CD14-positive monocyte (primary cell): ENCODE measurements at regions not wholly inside any gene's neighbourhood (a gene's known extent, or its start where the extent isn't known, plus 50 kb on each side); places are given as distances from the start of the nearest gene placed in this dataset.
A peak's percentile ranks its signal among the peaks of the same experiment; 100 is the strongest.
"Not testable (repeated sequence)": the region's sequence is repeated elsewhere in the genome, so short reads cannot be mapped to it uniquely, and the experiment has no call there.

Experiments used
- DNase-seq, 3 donors: peaks; one replicate each; pipeline ENCODE4 v3.0.0-alpha.2; 2011 to 2022
- H2AFZ ChIP-seq: 2 replicates; pipeline ENCODE4 v1.6.0; 2012; ENCODE audit warnings: mild to moderate bottlenecking, low read depth, low read length, inconsistent platforms; ENCODE audit not compliant: insufficient read depth, poor library complexity, severe bottlenecking
- H3K27ac ChIP-seq, 2 donors: 1 replicate in 1 of 2; 2 replicates in 1 of 2; pipeline ENCODE4 v1.5.1; 2012 to 2013; ENCODE audit warnings: low read length in 2 of 2, control low read depth in 1 of 2, inconsistent platforms in 1 of 2, low read depth in 1 of 2, mild to moderate bottlenecking in 1 of 2
- H3K27me3 ChIP-seq, 2 donors: one replicate each; pipeline versions ENCODE4 v1.6.0 to v1.6.1; 2011 to 2013; ENCODE audit warnings: low read length in 2 of 2; ENCODE audit not compliant: control insufficient read depth in 2 of 2, insufficient read depth in 2 of 2
- H3K36me3 ChIP-seq, 2 donors: replicated peaks in 1 of 2; 1 replicate in 1 of 2; 2 replicates in 1 of 2; pipeline versions ENCODE4 v1.5.1 to v1.6.1; 2012 to 2013; ENCODE audit warnings: low read length in 2 of 2, control low read depth in 1 of 2, inconsistent platforms in 1 of 2, mild to moderate bottlenecking in 1 of 2; ENCODE audit not compliant: insufficient read depth in 2 of 2, control insufficient read depth in 1 of 2
- H3K4me1 ChIP-seq, 2 donors: 1 replicate in 1 of 2; 2 replicates in 1 of 2; pipeline versions ENCODE4 v1.5.1 to v1.6.1; 2012 to 2013; ENCODE audit warnings: low read length in 2 of 2, control low read depth in 1 of 2, inconsistent platforms in 1 of 2, mild to moderate bottlenecking in 1 of 2, moderate library complexity in 1 of 2; ENCODE audit not compliant: insufficient read depth in 2 of 2, control insufficient read depth in 1 of 2
- H3K4me2 ChIP-seq: replicated peaks from 2 replicates; pipeline ENCODE3; 2012; ENCODE audit warnings: low read length, moderate library complexity, mild to moderate bottlenecking; ENCODE audit not compliant: poor library complexity, severe bottlenecking; ENCODE audit errors: extremely low read depth
- H3K4me3 ChIP-seq, 3 experiments: fragments of 200-600 bp in 1 of 3; sonication (generic) in 1 of 3; replicated peaks in 1 of 3; 1 replicate in 2 of 3; 2 replicates in 1 of 3; pipeline ENCODE4 v1.5.1; 2011 to 2013; ENCODE audit warnings: low read length in 3 of 3, mild to moderate bottlenecking in 3 of 3, control low read depth in 2 of 3, low read depth in 2 of 3, inconsistent platforms in 1 of 3, moderate library complexity in 1 of 3
- H3K79me2 ChIP-seq: 2 replicates; pipeline ENCODE4 v1.6.0; 2012; ENCODE audit warnings: mild to moderate bottlenecking, control low read depth, inconsistent platforms, low read length, moderate library complexity; ENCODE audit not compliant: insufficient read depth
- H3K9ac ChIP-seq: 2 replicates; pipeline ENCODE4 v1.6.0; 2017; ENCODE audit warnings: low read length, mild to moderate bottlenecking; ENCODE audit not compliant: insufficient read depth, poor library complexity, severe bottlenecking
- H3K9me3 ChIP-seq, 2 donors: replicated peaks in 1 of 2; 1 replicate in 1 of 2; 2 replicates in 1 of 2; pipeline versions ENCODE4 v1.5.1 to v1.6.1; 2012 to 2013; ENCODE audit warnings: low read length in 2 of 2, control low read depth in 1 of 2; ENCODE audit not compliant: control insufficient read depth in 1 of 2, insufficient read depth in 1 of 2
- H4K20me1 ChIP-seq: 2 replicates; pipeline ENCODE4 v1.6.0; 2012; ENCODE audit warnings: mild to moderate bottlenecking, low read length, control low read depth, moderate library complexity; ENCODE audit not compliant: insufficient read depth
- H3K27ac Mint-ChIP-seq, 7 donors: one replicate each; pipeline ENCODE4 v1.8.0; 2020; ENCODE audit warnings: mild to moderate bottlenecking in 7 of 7, mixed read lengths in 7 of 7, moderate library complexity in 6 of 7, inconsistent platforms in 2 of 7
- H3K27me3 Mint-ChIP-seq, 3 donors: one replicate each; pipeline ENCODE4 v1.8.0; 2021 to 2022; ENCODE audit warnings: low read depth in 3 of 3, mild to moderate bottlenecking in 3 of 3, mixed read lengths in 3 of 3, moderate library complexity in 3 of 3, inconsistent platforms in 1 of 3
- H3K36me3 Mint-ChIP-seq, 2 donors: one replicate each; pipeline ENCODE4 v1.8.0; 2020; ENCODE audit warnings: mixed read lengths in 2 of 2, inconsistent platforms in 1 of 2, mild to moderate bottlenecking in 1 of 2
- H3K4me1 Mint-ChIP-seq: one replicate; pipeline ENCODE4 v1.8.0; 2020; ENCODE audit warnings: mild to moderate bottlenecking, mixed read lengths
- H3K4me3 Mint-ChIP-seq, 2 donors: one replicate each; pipeline ENCODE4 v1.8.0; 2020; ENCODE audit warnings: mild to moderate bottlenecking in 2 of 2, mixed read lengths in 2 of 2, moderate library complexity in 1 of 2
- H3K9me3 Mint-ChIP-seq, 7 donors: one replicate each; pipeline ENCODE4 v1.8.0; 2020 to 2022; ENCODE audit warnings: mixed read lengths in 7 of 7, mild to moderate bottlenecking in 6 of 7, moderate library complexity in 6 of 7, inconsistent platforms in 2 of 7
- WGBS: methylation state at CpG from one replicate; pipeline ENCODE4 v1.1.5; 2013; ENCODE audit warnings: missing lambda C conversion rate; ENCODE audit not compliant: insufficient coverage; 5-methylcytosine and 5-hydroxymethylcytosine counted together
- intact Hi-C, 2 donors: fragments of 100-400 bp; cut with micrococcal nuclease; formaldehyde crosslinking; loops; one replicate each; pipeline versions ENCODE4 v1.15.0 to v1.15.1; 2023

DNA sequence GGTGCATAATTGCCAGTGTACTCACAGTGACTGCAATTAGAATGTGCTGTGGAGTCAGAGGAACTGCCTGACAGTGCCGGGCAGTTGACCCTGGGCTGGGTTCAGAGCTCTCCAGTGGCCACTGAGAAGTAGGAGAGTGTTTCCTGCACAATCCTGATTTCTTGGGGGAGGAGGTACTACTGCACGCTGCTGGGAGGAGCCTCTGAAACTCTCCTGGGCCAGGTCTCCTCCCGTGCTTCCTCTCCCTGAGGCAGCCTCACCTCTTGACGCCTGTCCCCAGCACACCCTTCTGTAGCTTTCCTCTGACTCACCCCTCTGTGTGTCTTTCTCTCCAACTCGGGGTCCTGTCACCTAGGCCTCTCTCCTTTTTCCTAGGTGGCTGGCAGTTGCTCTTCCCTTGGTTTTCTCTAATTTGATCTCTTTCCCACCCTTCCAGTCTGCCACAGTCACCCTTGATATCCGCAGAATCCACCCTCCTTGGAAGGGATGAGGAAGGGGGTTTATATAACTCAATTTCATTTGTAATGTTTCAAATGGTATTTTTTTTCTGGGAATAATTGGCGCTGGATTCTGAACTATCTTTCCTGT is 264.7 kb upstream of the PLGLB2 start:
- H3K4me3 ChIP-seq, H2AFZ ChIP-seq, H4K20me1 ChIP-seq, H3K27me3 ChIP-seq, DNase-seq, H3K27ac ChIP-seq, intact Hi-C loops, H3K79me2 ChIP-seq, H3K4me3 Mint-ChIP-seq, H3K9me3 Mint-ChIP-seq, H3K9ac ChIP-seq, H3K36me3 ChIP-seq, H3K4me2 ChIP-seq, H3K27me3 Mint-ChIP-seq, H3K9me3 ChIP-seq, H3K4me1 ChIP-seq: not testable (repeated sequence)
- peaks cover 13% of the 10 kb centered on the region for H3K4me1 Mint-ChIP-seq
- peaks cover 5 to 12% of the 10 kb centered on the region in 2 donors for H3K36me3 Mint-ChIP-seq
- peak overlapping the region in 2 of 7 donors; percentile 48 to 68 for H3K27ac Mint-ChIP-seq
- WGBS, result 72% methylated on average over 4 of the region's 7 CpGs

DNA sequence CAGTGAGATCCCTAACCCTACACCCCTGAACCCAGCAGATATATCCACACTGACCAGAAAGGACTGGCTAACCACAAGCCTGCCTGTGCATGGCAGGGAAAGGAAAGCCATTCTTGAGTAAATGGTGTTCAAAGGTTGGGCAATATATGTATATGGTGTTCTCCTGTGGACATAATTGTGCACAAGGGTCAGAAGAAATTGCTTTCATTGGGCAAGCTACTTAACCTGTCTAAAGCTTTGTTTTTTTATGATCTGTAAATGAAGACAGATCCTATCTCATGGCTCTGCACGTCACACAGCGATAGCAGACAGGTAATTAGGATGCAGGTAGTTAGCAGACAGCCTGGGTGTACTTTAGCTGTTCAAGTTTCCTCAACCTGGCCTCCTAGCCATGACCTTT is 263.5 kb upstream of the PLGLB2 start:
- H3K27me3 Mint-ChIP-seq, H3K4me2 ChIP-seq, H3K9me3 Mint-ChIP-seq, H2AFZ ChIP-seq, H3K27ac ChIP-seq, H3K4me3 Mint-ChIP-seq, H3K36me3 ChIP-seq, DNase-seq, H3K27me3 ChIP-seq, H3K4me1 ChIP-seq, H4K20me1 ChIP-seq, H3K79me2 ChIP-seq, H3K9ac ChIP-seq, H3K27ac Mint-ChIP-seq, intact Hi-C loops, H3K9me3 ChIP-seq, H3K4me3 ChIP-seq: not testable (repeated sequence)
- peaks cover 13% of the 10 kb centered on the region for H3K4me1 Mint-ChIP-seq
- WGBS, result no CpG with 5 or more reads among the region's 2 CpGs
- peaks cover 5 to 12% of the 10 kb centered on the region in 2 donors for H3K36me3 Mint-ChIP-seq

- H3K27ac ChIP-seq, H3K27me3 ChIP-seq, H3K4me3 ChIP-seq, H3K36me3 Mint-ChIP-seq, H3K79me2 ChIP-seq, H3K9me3 ChIP-seq, DNase-seq, H4K20me1 ChIP-seq, H3K9ac ChIP-seq, H3K4me3 Mint-ChIP-seq, H3K4me1 ChIP-seq, H3K4me2 ChIP-seq, intact Hi-C loops, H3K36me3 ChIP-seq, H3K9me3 Mint-ChIP-seq, H3K27me3 Mint-ChIP-seq, H2AFZ ChIP-seq: not testable (repeated sequence)
- peak overlapping the region in 2 of 7 donors; percentile 40 to 41 for H3K27ac Mint-ChIP-seq
- WGBS, result no CpG with 5 or more reads among the region's 8 CpGs
- H3K4me1 Mint-ChIP-seq, result peaks cover 13% of the 10 kb centered on the region
Observed at GRCh38 chr2:87485455-87485854, 262.4 kb upstream of the PLGLB2 start.

DNA sequence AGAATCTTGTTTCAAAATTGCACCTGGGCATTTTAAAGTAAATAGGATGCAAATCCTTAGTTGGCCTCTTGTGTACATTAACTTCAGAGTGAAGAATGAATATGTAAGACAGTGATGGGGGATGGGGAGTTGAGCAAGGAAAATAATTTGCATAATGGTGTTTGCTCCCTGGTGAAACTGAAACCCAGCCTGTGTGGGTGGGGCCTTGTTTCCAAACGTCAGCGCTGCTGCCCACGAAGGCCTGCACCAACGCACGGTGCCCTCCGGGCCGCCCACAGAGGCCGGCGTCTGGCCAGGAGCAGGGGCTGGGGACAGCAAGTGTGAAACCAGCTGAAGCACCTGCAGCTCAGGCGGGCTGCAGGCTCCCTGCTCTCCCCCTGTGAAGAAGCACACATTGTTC is 262.0 kb upstream of the PLGLB2 start:
- H3K36me3 ChIP-seq, DNase-seq, H3K9ac ChIP-seq, H3K4me2 ChIP-seq, H3K27me3 Mint-ChIP-seq, H3K27me3 ChIP-seq, H3K4me3 Mint-ChIP-seq, H3K4me1 ChIP-seq, H3K9me3 ChIP-seq, H4K20me1 ChIP-seq, intact Hi-C loops, H2AFZ ChIP-seq, H3K9me3 Mint-ChIP-seq, H3K36me3 Mint-ChIP-seq, H3K79me2 ChIP-seq: not testable (repeated sequence)
- H3K4me3 ChIP-seq, result peak overlapping the region in 1 of 3 experiments; percentile 30
- peak overlapping the region in 1 of 7 donors; percentile 69 for H3K27ac Mint-ChIP-seq
- H3K4me1 Mint-ChIP-seq, result peaks cover 13% of the 10 kb centered on the region
- no CpG with 5 or more reads among the region's 10 CpGs for WGBS
- peak overlapping the region in 1 of 2 donors; percentile 75 for H3K27ac ChIP-seq
